ENCODE measurements at regions not wholly inside any gene's neighbourhood (a gene's known extent, or its start where the extent isn't known, plus 50 kb on each side); places are given as distances from the start of the nearest gene placed in this dataset.

GRCh38 chr10:130795819-130796218 is 515.7 kb downstream of the TCERG1L start:
- TF ChIP-seq CTCF (conservative IDR thresholded peaks at IDR 0.05; ENCODE audit: low read length) (no peak), EZH2phosphoT487 (IDR thresholded peaks at IDR 0.05; ENCODE audit: borderline replicate concordance, low read depth, low read length) (no peak)
